ENCODE measurements at regions not wholly inside any gene's neighbourhood (a gene's known extent, or its start where the extent isn't known, plus 50 kb on each side); places are given as distances from the start of the nearest gene placed in this dataset.

GRCh38 chr22:22814666-22815396 is 72.8 kb upstream of the IGLL5 start:
- TF ChIP-seq CTCF (IDR thresholded peaks at IDR 0.05), result no peak
- Histone ChIP-seq H3K4me1 (no peaks in the 10 kb centered on the region), H3K9me3 (no peaks in the 10 kb centered on the region), H3K27ac (no peak overlapping the region), H3K36me3 (no peaks in the 10 kb centered on the region), H3K27me3 (no peaks in the 10 kb centered on the region), H3K4me3 (no peak overlapping the region)
- DNase-seq (ENCODE audit: low spot score in 2 of 2), result no peak
- intact Hi-C loops (cut with DNase I), result no loop called here

GRCh38 chr22:22815397-22816170 is 72.0 kb upstream of the IGLL5 start:
- H3K4me1 ChIP-seq, result no peaks in the 10 kb centered on the region
- no peak overlapping the region for H3K27ac ChIP-seq
- no peak overlapping the region for H3K4me3 ChIP-seq
- no peak for DNase-seq (ENCODE audit: low spot score in 2 of 2)
- no peaks in the 10 kb centered on the region for H3K36me3 ChIP-seq
- intact Hi-C loops (cut with DNase I), result no loop called here
- no peaks in the 10 kb centered on the region for H3K9me3 ChIP-seq
- TF ChIP-seq CTCF (IDR thresholded peaks at IDR 0.05), result no peak
- H3K27me3 ChIP-seq, result no peaks in the 10 kb centered on the region

- no peak overlapping the region for H3K27ac ChIP-seq
Observed at GRCh38 chr22:22816171-22816514, 71.5 kb upstream of the IGLL5 start.

GRCh38 chr22:22816766-22817410 is 70.7 kb upstream of the IGLL5 start:
- Histone ChIP-seq H3K4me1 (no peaks in the 10 kb centered on the region), H3K27ac (no peak overlapping the region), H3K36me3 (no peaks in the 10 kb centered on the region), H3K27me3 (no peaks in the 10 kb centered on the region), H3K9me3 (no peaks in the 10 kb centered on the region), H3K4me3 (no peak overlapping the region)
- no peak for DNase-seq (ENCODE audit: low spot score in 2 of 2)
- intact Hi-C loops (cut with DNase I), result no loop called here
- TF ChIP-seq CTCF (IDR thresholded peaks at IDR 0.05), result no peak

More at GRCh38 chr22:22816171-22816514, 71.5 kb upstream of the IGLL5 start:
- Histone ChIP-seq H3K36me3 (no peaks in the 10 kb centered on the region), H3K9me3 (no peaks in the 10 kb centered on the region), H3K27me3 (no peaks in the 10 kb centered on the region), H3K4me3 (no peak overlapping the region), H3K4me1 (no peaks in the 10 kb centered on the region)
- TF ChIP-seq CTCF (IDR thresholded peaks at IDR 0.05), result no peak
- intact Hi-C loops (cut with DNase I), result no loop called here
- DNase-seq (ENCODE audit: low spot score in 2 of 2), result no peak

GRCh38 chr22:22817468-22818201 is 70.0 kb upstream of the IGLL5 start:
- intact Hi-C loops (cut with DNase I), result no loop called here
- Histone ChIP-seq H3K4me3 (no peak overlapping the region), H3K27ac (no peak overlapping the region), H3K4me1 (no peaks in the 10 kb centered on the region), H3K36me3 (no peaks in the 10 kb centered on the region), H3K9me3 (no peaks in the 10 kb centered on the region), H3K27me3 (no peaks in the 10 kb centered on the region)
- DNase-seq (ENCODE audit: low spot score in 2 of 2), result no peak
- TF ChIP-seq CTCF (IDR thresholded peaks at IDR 0.05), result no peak

Measured in ascending aorta (tissue), 2 donors.